ENCODE measurements at regions not wholly inside any gene's neighbourhood (a gene's known extent, or its start where the extent isn't known, plus 50 kb on each side); places are given as distances from the start of the nearest gene placed in this dataset.

GRCh38 chr4:159451006-159451405 is 348.1 kb downstream of the RAPGEF2 start:
- no peaks in the 10 kb centered on the region for H3K9me3 ChIP-seq
- no peaks in the 10 kb centered on the region for H3K4me1 ChIP-seq
- no peak for DNase-seq
- TF ChIP-seq EP300 (IDR thresholded peaks at IDR 0.05; ENCODE audit: low read depth) (no peak), POLR2A (IDR thresholded peaks at IDR 0.05) (no peak), CTCF (IDR thresholded peaks at IDR 0.05) (no peak), POLR2AphosphoS5 (IDR thresholded peaks at IDR 0.05) (no peak)
- H3K36me3 ChIP-seq: no peaks in the 10 kb centered on the region
- H3K27me3 ChIP-seq: no peaks in the 10 kb centered on the region
- no peak overlapping the region for H3K4me3 ChIP-seq
- WGBS, 2 donors (ENCODE audit: low coverage in 1 of 2): 89 to 94% methylated on average over 2 of the region's 2 CpGs
- intact Hi-C loops (cut with DNase I; ENCODE audit: low total_unique reads): no loop called here
- in situ Hi-C loops (cut with MboI; ENCODE audit: low pct_ligation_motif_present in 1 of 4, low pct_unique_long_range_greater_than_20kb in 1 of 4, low sequenced_read_pairs in 3 of 4): no loop called here
- H3K27ac ChIP-seq: no peak overlapping the region

GRCh38 chr4:159455675-159456237 is 352.9 kb downstream of the RAPGEF2 start:
- Histone ChIP-seq H3K4me3 (no peak overlapping the region), H3K4me1 (no peaks in the 10 kb centered on the region), H3K9me3 (no peaks in the 10 kb centered on the region), H3K27me3 (no peaks in the 10 kb centered on the region), H3K36me3 (no peaks in the 10 kb centered on the region), H3K27ac (no peak overlapping the region)
- 27 to 30% methylated on average over 3 of the region's 3 CpGs for WGBS, 2 donors (ENCODE audit: low coverage in 1 of 2)
- in situ Hi-C loops (cut with MboI; ENCODE audit: low pct_ligation_motif_present in 1 of 4, low pct_unique_long_range_greater_than_20kb in 1 of 4, low sequenced_read_pairs in 3 of 4) (no loop called here), intact Hi-C loops (cut with DNase I; ENCODE audit: low total_unique reads) (no loop called here)
- no peak for DNase-seq
- TF ChIP-seq EP300 (IDR thresholded peaks at IDR 0.05; ENCODE audit: low read depth): no peak
- no peak for TF ChIP-seq POLR2AphosphoS5 (IDR thresholded peaks at IDR 0.05)
- TF ChIP-seq CTCF (IDR thresholded peaks at IDR 0.05): peak in 4 of 5 experiments; percentile 28 to 50 (median 44)

DNA sequence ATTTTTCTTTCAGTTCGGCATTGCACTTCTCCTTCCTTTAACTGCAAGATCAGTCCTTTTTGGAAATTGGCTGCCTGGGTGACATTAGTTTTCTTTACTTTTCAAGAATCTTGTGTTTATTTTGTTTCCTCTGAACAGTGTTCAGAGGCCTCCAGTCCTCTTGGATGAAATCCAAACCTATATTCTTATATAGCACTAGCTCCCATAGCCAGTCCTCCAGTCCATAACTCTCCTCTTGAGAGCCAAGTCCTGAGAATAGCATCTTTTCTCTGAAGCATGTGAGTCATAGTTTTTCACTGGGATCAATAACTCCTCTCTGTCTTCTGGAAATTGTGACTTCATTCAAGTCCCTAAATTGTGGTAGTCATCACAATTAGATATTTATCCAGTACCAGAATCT is 357.5 kb downstream of the RAPGEF2 start:
- Histone ChIP-seq H3K9me3 (peaks cover 0 to 8% of the 10 kb centered on the region in 2 donors), H3K4me1 (no peaks in the 10 kb centered on the region), H3K36me3 (no peaks in the 10 kb centered on the region), H3K27ac (no peak overlapping the region), H3K4me3 (no peak overlapping the region), H3K27me3 (no peaks in the 10 kb centered on the region)
- WGBS, 2 donors (ENCODE audit: low coverage in 1 of 2): 63 to 68% methylated on average over 1 of the region's 1 CpG
- intact Hi-C loops (cut with DNase I; ENCODE audit: low total_unique reads): no loop called here
- in situ Hi-C loops (cut with MboI; ENCODE audit: low pct_ligation_motif_present in 1 of 4, low pct_unique_long_range_greater_than_20kb in 1 of 4, low sequenced_read_pairs in 3 of 4): no loop called here
- DNase-seq: no peak
- TF ChIP-seq CTCF (IDR thresholded peaks at IDR 0.05): no peak
- no peak for TF ChIP-seq EP300 (IDR thresholded peaks at IDR 0.05; ENCODE audit: low read depth)
- no peak for TF ChIP-seq POLR2A (IDR thresholded peaks at IDR 0.05)
- TF ChIP-seq POLR2AphosphoS5 (IDR thresholded peaks at IDR 0.05): no peak

DNA sequence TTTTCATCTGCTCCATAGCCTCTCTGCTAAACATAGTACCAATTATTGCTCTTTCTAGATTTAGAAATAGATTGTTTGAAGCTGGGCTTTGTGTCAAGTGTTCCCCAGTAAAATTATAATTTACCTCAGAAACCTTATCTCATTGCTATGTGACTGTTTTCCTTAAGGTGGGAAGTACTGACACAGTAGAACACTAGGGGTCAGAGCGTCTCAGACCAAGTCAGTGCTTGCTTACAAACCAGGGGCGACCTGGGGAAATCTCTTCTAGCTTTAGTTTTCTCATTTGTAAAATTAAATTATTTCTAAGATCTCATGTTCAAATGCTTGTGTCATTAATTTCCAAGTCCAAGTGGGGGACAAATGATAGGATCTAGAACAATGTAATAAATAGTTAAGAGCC is 360.4 kb downstream of the RAPGEF2 start:
- 85 to 100% methylated on average over 1 to 2 of the region's 2 CpGs for WGBS, 2 donors (ENCODE audit: low coverage in 1 of 2)
- intact Hi-C loops (cut with DNase I; ENCODE audit: low total_unique reads): no loop called here
- Histone ChIP-seq H3K27ac (no peak overlapping the region), H3K4me1 (no peaks in the 10 kb centered on the region), H3K36me3 (no peaks in the 10 kb centered on the region), H3K27me3 (no peaks in the 10 kb centered on the region), H3K9me3 (peaks cover 0 to 8% of the 10 kb centered on the region in 2 donors), H3K4me3 (no peak overlapping the region)
- in situ Hi-C loops (cut with MboI; ENCODE audit: low pct_ligation_motif_present in 1 of 4, low pct_unique_long_range_greater_than_20kb in 1 of 4, low sequenced_read_pairs in 3 of 4): no loop called here
- DNase-seq: no peak
- no peak for TF ChIP-seq EP300 (IDR thresholded peaks at IDR 0.05; ENCODE audit: low read depth)

DNA sequence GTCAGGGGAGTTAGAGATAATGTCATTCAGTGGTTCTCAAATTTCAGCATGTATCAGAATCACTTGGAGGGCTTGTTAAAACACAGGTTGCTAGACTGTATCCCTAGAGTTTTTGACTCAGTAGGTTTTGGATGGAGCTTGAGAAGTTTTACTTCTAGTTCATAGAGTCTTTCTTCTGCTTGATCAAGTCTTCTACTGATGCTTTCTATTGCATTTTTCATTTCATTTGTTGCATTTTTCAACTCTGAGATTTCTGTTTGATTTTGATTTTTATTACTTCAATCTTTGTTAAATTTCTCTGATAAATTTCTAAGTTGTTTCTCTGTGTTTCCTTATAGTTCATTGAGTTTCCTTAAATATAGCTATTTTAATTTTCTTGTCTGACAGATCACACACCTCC is 361.4 kb downstream of the RAPGEF2 start:
- TF ChIP-seq EP300 (IDR thresholded peaks at IDR 0.05; ENCODE audit: low read depth): no peak
- no peak for TF ChIP-seq POLR2AphosphoS5 (IDR thresholded peaks at IDR 0.05)
- TF ChIP-seq POLR2A (IDR thresholded peaks at IDR 0.05): no peak
- no peak for TF ChIP-seq CTCF (IDR thresholded peaks at IDR 0.05)
- no peaks in the 10 kb centered on the region for H3K4me1 ChIP-seq
- H3K36me3 ChIP-seq: no peaks in the 10 kb centered on the region
- H3K27ac ChIP-seq: no peak overlapping the region
- no peaks in the 10 kb centered on the region for H3K27me3 ChIP-seq
- H3K4me3 ChIP-seq: no peak overlapping the region
- no peak for DNase-seq
- intact Hi-C loops (cut with DNase I; ENCODE audit: low total_unique reads): no loop called here
- in situ Hi-C loops (cut with MboI; ENCODE audit: low pct_ligation_motif_present in 1 of 4, low pct_unique_long_range_greater_than_20kb in 1 of 4, low sequenced_read_pairs in 3 of 4): no loop called here
- peaks cover 0 to 8% of the 10 kb centered on the region in 2 donors for H3K9me3 ChIP-seq
